ENCODE measurements at regions not wholly inside any gene's neighbourhood (a gene's known extent, or its start where the extent isn't known, plus 50 kb on each side); places are given as distances from the start of the nearest gene placed in this dataset.
"Not testable (repeated sequence)": the region's sequence is repeated elsewhere in the genome, so short reads cannot be mapped to it uniquely, and the experiment has no call there.

- DNase-seq (ENCODE audit: low spot score), result no peak
These were observed 52.2 kb upstream of the ABCA1 start for GRCh38 chr9:104980039-104980654.

GRCh38 chr9:104981543-104982129 lies 53.7 kb upstream of the ABCA1 start:
- DNase-seq (ENCODE audit: low spot score), result no peak

- no peak for DNase-seq (ENCODE audit: low spot score)
These were observed 54.6 kb upstream of the ABCA1 start for GRCh38 chr9:104982543-104982942.

GRCh38 chr9:104983491-104983890 lies 55.5 kb upstream of the ABCA1 start:
- DNase-seq (ENCODE audit: low spot score), result no peak

- DNase-seq (ENCODE audit: low spot score), result no peak
These were observed 56.2 kb upstream of the ABCA1 start for GRCh38 chr9:104984121-104984520.

- no peak for DNase-seq (ENCODE audit: low spot score)
These were observed 56.6 kb upstream of the ABCA1 start for GRCh38 chr9:104984542-104984941.

GRCh38 chr9:104984948-104985347 lies 57.0 kb upstream of the ABCA1 start:
- DNase-seq (ENCODE audit: low spot score), result no peak

- no peak for DNase-seq (ENCODE audit: low spot score)
These were observed 58.1 kb upstream of the ABCA1 start for GRCh38 chr9:104986096-104986495.

- DNase-seq (ENCODE audit: low spot score), result no peak
These were observed 59.8 kb upstream of the ABCA1 start for GRCh38 chr9:104987743-104988142.

- no peak for DNase-seq (ENCODE audit: low spot score)
These were observed 60.6 kb upstream of the ABCA1 start for GRCh38 chr9:104988539-104988938.

GRCh38 chr9:104991144-104991953 lies 63.4 kb upstream of the ABCA1 start:
- DNase-seq (ENCODE audit: low spot score), result peak; percentile 97

- DNase-seq (ENCODE audit: low spot score), result no peak
These were observed 64.7 kb upstream of the ABCA1 start for GRCh38 chr9:104992659-104993058.

- no peak for DNase-seq (ENCODE audit: low spot score)
These were observed 65.5 kb upstream of the ABCA1 start for GRCh38 chr9:104993291-104993963.

- DNase-seq (ENCODE audit: low spot score), result no peak
These were observed 69.6 kb upstream of the ABCA1 start for GRCh38 chr9:104997536-104997935.

GRCh38 chr9:104999136-104999535 lies 71.2 kb upstream of the ABCA1 start:
- no peak for DNase-seq (ENCODE audit: low spot score)

- not testable (repeated sequence) for DNase-seq (ENCODE audit: low spot score)
These were observed 72.6 kb upstream of the ABCA1 start for GRCh38 chr9:105000529-105000928.

- no peak for DNase-seq (ENCODE audit: low spot score)
These were observed 76.6 kb upstream of the ABCA1 start for GRCh38 chr9:105004466-105005090.

- no peak for DNase-seq (ENCODE audit: low spot score)
These were observed 77.2 kb upstream of the ABCA1 start for GRCh38 chr9:105005186-105005585.

- DNase-seq (ENCODE audit: low spot score), result no peak
These were observed 78.6 kb upstream of the ABCA1 start for GRCh38 chr9:105006514-105006913.

GRCh38 chr9:105007143-105007542 lies 79.2 kb upstream of the ABCA1 start:
- no peak for DNase-seq (ENCODE audit: low spot score)

GRCh38 chr9:105010089-105010488 lies 82.1 kb upstream of the ABCA1 start:
- not testable (repeated sequence) for DNase-seq (ENCODE audit: low spot score)

GRCh38 chr9:105021917-105022316 lies 94.0 kb upstream of the ABCA1 start:
- no peak for DNase-seq (ENCODE audit: low spot score)

All from mesenteric fat pad (tissue), 1 donor.